Fibroblast of lung (primary cell): ENCODE measurements at regions not wholly inside any gene's neighbourhood (a gene's known extent, or its start where the extent isn't known, plus 50 kb on each side); places are given as distances from the start of the nearest gene placed in this dataset.

Experiments
- DNase-seq, 2 donors: peaks; one replicate each; pipeline versions ENCODE4 v3.0.0 to v3.0.0-alpha.2; 2010; ENCODE audit warnings: low read depth in 2 of 2
- H2AFZ ChIP-seq: 2 replicates; pipeline ENCODE4 v1.5.1; 2012; ENCODE audit warnings: low read length, control low read depth, inconsistent platforms
- H3K27ac ChIP-seq: 2 replicates; pipeline ENCODE4 v1.5.1; 2011; ENCODE audit warnings: low read length, control low read depth; ENCODE audit not compliant: insufficient read depth
- H3K27me3 ChIP-seq: 2 replicates; pipeline ENCODE4 v1.5.1; 2011; ENCODE audit warnings: mild to moderate bottlenecking, low read length; ENCODE audit not compliant: control insufficient read depth, insufficient read depth
- H3K36me3 ChIP-seq: 2 replicates; pipeline ENCODE4 v1.5.1; 2011; ENCODE audit warnings: low read length; ENCODE audit not compliant: control insufficient read depth, insufficient read depth
- H3K4me1 ChIP-seq: 2 replicates; pipeline ENCODE4 v1.5.1; 2011; ENCODE audit warnings: low read length; ENCODE audit not compliant: control insufficient read depth, insufficient read depth; ENCODE audit errors: extremely low read depth
- H3K4me2 ChIP-seq: 2 replicates; pipeline ENCODE4 v1.5.1; 2011; ENCODE audit warnings: low read length, control low read depth; ENCODE audit not compliant: insufficient read depth; ENCODE audit errors: extremely low read depth
- H3K4me3 ChIP-seq, 4 experiments: fragments of 200-600 bp in 1 of 4; sonication (generic) in 1 of 4; replicated peaks in 1 of 4; 2 replicates each; pipeline ENCODE4 v1.5.1; 2011 to 2016; ENCODE audit warnings: low read length in 4 of 4, low read depth in 3 of 4, mild to moderate bottlenecking in 3 of 4, control low read depth in 2 of 4, inconsistent platforms in 1 of 4, mixed read lengths in 1 of 4; ENCODE audit not compliant: insufficient read depth in 1 of 4; ENCODE audit errors: control extremely low read depth in 1 of 4
- H3K79me2 ChIP-seq: 2 replicates; pipeline ENCODE4 v1.5.1; 2012; ENCODE audit warnings: mild to moderate bottlenecking, low read length, inconsistent platforms; ENCODE audit not compliant: control insufficient read depth, insufficient read depth
- H3K9ac ChIP-seq: 2 replicates; pipeline ENCODE4 v1.5.1; 2011; ENCODE audit warnings: mild to moderate bottlenecking, low read length, control low read depth; ENCODE audit not compliant: insufficient read depth
- H3K9me3 ChIP-seq: 2 replicates; pipeline ENCODE4 v1.5.1; 2012; ENCODE audit warnings: low read depth, low read length; ENCODE audit not compliant: control insufficient read depth, insufficient read depth
- H4K20me1 ChIP-seq: 2 replicates; pipeline ENCODE4 v1.5.1; 2011; ENCODE audit warnings: low read length; ENCODE audit not compliant: control insufficient read depth, insufficient read depth; ENCODE audit errors: extremely low read depth
- EZH2 ChIP-seq: IDR thresholded peaks from 2 replicates; pipeline ENCODE4 v1.5.1; 2012; ENCODE audit warnings: low read length, control low read depth, mild to moderate bottlenecking; ENCODE audit errors: missing control alignments
- TF ChIP-seq, protein P1 (sequence below), 2 donors: IDR thresholded peaks in 1 of 2; conservative IDR thresholded peaks in 1 of 2; 1 replicate in 1 of 2; 2 replicates in 1 of 2; pipeline ENCODE4 v1.5.1; 2011 to 2012; ENCODE audit warnings: low read length in 2 of 2, control low read depth in 1 of 2, inconsistent platforms in 1 of 2, low read depth in 1 of 2, mild to moderate bottlenecking in 1 of 2

DNA sequence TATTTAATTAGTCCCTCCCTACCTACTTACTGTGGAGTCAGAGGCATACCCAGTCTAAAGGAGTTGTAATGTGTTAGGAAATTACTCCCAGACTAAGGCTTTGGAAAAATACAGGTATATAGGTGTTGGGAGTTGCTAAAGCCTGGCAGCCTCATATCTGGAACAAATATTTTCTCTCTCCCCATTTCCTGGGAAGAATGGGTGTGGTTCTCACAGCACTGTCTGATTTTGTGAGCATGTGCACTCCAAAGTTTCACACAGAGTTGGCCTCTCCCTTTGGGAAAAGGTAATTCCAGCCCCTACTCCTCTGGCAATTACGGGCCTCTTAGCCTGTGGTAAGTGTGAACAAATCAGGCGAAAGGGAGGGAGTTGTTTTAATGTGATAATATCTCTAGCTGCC, 187.0 kb downstream of the MID1IP1 start:
- H3K27ac ChIP-seq = no peak overlapping the region
- no peaks in the 10 kb centered on the region for H3K4me1 ChIP-seq
- TF ChIP-seq EZH2 = no peak
- TF ChIP-seq, protein P1, sequence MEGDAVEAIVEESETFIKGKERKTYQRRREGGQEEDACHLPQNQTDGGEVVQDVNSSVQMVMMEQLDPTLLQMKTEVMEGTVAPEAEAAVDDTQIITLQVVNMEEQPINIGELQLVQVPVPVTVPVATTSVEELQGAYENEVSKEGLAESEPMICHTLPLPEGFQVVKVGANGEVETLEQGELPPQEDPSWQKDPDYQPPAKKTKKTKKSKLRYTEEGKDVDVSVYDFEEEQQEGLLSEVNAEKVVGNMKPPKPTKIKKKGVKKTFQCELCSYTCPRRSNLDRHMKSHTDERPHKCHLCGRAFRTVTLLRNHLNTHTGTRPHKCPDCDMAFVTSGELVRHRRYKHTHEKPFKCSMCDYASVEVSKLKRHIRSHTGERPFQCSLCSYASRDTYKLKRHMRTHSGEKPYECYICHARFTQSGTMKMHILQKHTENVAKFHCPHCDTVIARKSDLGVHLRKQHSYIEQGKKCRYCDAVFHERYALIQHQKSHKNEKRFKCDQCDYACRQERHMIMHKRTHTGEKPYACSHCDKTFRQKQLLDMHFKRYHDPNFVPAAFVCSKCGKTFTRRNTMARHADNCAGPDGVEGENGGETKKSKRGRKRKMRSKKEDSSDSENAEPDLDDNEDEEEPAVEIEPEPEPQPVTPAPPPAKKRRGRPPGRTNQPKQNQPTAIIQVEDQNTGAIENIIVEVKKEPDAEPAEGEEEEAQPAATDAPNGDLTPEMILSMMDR (conservative IDR thresholded peaks at IDR 0.05 in 1 of 2, IDR thresholded peaks at IDR 0.05 in 1 of 2; ENCODE audit: low read depth in 1 of 2, low read length in 2 of 2) = no peak
- no peak overlapping the region for H3K4me3 ChIP-seq
- no peak overlapping the region for H2AFZ ChIP-seq
- H3K4me2 ChIP-seq = no peak overlapping the region
- no peaks in the 10 kb centered on the region for H3K27me3 ChIP-seq
- H3K9ac ChIP-seq = no peak overlapping the region
- H4K20me1 ChIP-seq = no peaks in the 10 kb centered on the region
- no peaks in the 10 kb centered on the region for H3K79me2 ChIP-seq
- no peaks in the 10 kb centered on the region for H3K36me3 ChIP-seq
- no peaks in the 10 kb centered on the region for H3K9me3 ChIP-seq
- no peak for DNase-seq

DNA sequence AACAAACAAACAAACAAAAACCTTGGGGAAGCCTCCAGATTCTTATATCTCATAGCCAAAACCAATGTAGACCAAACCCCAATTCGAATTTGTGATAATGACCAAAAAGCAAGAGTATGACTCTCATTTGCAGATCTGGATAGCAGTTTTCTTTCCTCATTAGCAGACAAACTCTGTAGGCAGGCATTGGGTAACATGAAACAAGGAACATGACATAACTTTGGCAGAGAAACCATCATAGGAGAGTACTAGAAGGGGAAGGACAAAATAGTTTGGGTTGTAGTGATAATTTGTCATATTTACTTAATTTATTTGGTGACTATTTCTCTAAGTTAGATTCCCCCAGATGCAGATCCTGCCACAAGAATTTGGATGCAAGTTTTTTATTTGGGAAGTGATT, 187.8 kb downstream of the MID1IP1 start:
- Histone ChIP-seq H3K36me3 (no peaks in the 10 kb centered on the region), H3K9me3 (no peaks in the 10 kb centered on the region), H3K4me3 (no peak overlapping the region), H2AFZ (no peak overlapping the region), H3K4me1 (no peaks in the 10 kb centered on the region), H3K27me3 (no peaks in the 10 kb centered on the region), H3K9ac (no peak overlapping the region), H3K4me2 (no peak overlapping the region), H4K20me1 (no peaks in the 10 kb centered on the region), H3K27ac (no peak overlapping the region), H3K79me2 (no peaks in the 10 kb centered on the region)
- no peak for TF ChIP-seq EZH2
- TF ChIP-seq, protein P1 (conservative IDR thresholded peaks at IDR 0.05 in 1 of 2, IDR thresholded peaks at IDR 0.05 in 1 of 2; ENCODE audit: low read depth in 1 of 2, low read length in 2 of 2) = no peak
- DNase-seq = no peak

DNA sequence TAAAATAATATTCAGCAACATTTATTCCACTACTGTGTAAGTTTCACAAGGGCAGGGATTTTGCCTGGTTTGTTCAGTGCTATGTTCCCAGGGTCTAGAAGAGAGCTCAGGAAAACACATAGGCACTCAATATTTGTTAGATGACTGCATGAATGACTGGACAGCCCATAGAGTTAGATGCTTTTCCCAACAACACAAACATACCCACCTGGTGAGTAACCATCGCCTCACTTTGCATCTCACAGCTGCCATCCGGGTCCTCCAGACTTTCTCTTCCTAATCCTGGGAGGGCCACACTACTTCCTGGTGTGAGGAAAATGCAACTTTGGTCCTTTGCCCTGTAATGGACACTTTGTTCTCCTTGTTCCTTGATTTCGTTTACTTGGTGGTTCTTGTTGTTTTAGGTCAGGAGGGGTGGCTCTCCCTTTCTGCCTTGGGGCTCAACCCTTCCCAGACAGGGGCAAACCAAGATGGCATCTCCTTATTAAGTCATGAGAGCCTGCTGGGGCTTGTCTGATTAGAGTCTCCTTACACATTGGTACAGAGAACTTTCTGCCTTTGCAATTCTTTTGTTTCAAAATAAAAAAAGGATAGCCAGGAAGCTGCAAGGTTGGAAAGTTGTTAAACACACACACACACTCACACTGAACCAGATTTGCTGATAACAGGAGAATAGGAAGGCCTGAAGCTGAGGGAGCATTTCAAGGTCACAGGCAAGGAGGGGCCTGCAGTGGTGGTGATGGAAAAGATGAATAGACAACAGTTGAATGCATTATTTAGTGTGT, 190.6 kb downstream of the MID1IP1 start:
- H3K4me1 ChIP-seq = no peaks in the 10 kb centered on the region
- TF ChIP-seq, protein P1 (conservative IDR thresholded peaks at IDR 0.05 in 1 of 2, IDR thresholded peaks at IDR 0.05 in 1 of 2; ENCODE audit: low read depth in 1 of 2, low read length in 2 of 2) = no peak
- TF ChIP-seq EZH2 = no peak
- H2AFZ ChIP-seq = no peak overlapping the region
- H4K20me1 ChIP-seq = no peaks in the 10 kb centered on the region
- no peaks in the 10 kb centered on the region for H3K9me3 ChIP-seq
- no peak overlapping the region for H3K4me2 ChIP-seq
- no peak overlapping the region for H3K4me3 ChIP-seq
- H3K27ac ChIP-seq = no peak overlapping the region
- H3K36me3 ChIP-seq = no peaks in the 10 kb centered on the region
- H3K9ac ChIP-seq = no peak overlapping the region
- DNase-seq = no peak
- no peaks in the 10 kb centered on the region for H3K27me3 ChIP-seq
- H3K79me2 ChIP-seq = no peaks in the 10 kb centered on the region
